ENCODE measurements at regions not wholly inside any gene's neighbourhood (a gene's known extent, or its start where the extent isn't known, plus 50 kb on each side); places are given as distances from the start of the nearest gene placed in this dataset.

DNA sequence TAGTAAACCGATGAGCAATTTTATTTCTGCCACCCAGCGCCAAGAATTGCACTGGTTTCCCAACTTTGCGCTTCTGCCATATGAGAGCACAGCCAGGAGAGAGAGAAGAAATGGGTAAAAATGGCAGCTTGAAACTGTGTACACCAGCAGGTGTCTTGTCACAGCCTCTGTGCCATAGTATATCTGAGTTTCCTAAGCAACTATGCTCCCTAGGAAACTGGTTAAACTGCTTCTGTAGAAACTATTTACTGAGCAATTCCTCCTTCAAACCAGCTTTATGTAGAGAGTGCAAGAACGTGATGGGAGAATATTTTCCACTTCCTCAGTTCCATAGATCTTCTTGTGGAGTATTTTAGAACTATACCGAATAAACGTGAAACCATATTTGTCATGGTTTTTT lies 1361.3 kb downstream of the PCDH9 start:
- DNase-seq, result no peak

DNA sequence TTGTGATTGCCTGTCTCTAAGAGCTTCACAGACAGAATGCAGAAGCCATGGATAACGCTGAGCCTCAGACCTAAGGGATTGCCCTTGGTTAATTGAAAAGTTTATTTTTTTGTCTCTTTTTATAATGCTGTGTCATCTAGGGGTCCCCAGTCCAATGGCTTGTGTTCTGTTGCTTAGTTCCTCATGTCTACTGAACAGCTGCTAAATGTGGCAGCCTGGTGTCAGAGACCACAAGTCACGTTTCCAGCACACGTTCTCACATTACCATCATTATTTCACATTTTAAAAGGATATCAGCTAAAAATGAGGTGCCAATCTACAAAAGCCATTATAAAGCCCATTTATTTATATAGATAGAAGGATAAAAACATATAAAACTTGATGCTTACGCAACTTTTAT lies 1362.0 kb downstream of the PCDH9 start:
- DNase-seq, result no peak

DNA sequence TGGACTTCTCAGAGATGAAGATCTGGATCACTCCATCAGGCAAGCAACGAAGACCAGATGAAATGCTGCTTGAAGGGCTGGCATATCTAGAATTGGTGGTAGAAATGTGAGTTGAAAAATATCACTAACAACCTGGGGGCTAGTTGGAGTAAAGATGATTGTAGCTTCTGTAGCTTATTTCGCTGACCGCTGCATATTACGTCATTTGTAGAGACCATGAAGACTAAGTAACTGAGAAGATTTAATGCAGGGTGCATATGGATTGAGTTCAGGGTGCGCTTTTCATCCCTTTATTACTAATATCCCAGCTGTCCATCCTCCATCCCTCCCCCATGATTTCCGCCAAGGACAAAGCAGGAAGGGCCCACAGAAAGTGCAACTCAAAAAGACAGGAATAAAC lies 1364.0 kb downstream of the PCDH9 start:
- DNase-seq, result no peak

DNA sequence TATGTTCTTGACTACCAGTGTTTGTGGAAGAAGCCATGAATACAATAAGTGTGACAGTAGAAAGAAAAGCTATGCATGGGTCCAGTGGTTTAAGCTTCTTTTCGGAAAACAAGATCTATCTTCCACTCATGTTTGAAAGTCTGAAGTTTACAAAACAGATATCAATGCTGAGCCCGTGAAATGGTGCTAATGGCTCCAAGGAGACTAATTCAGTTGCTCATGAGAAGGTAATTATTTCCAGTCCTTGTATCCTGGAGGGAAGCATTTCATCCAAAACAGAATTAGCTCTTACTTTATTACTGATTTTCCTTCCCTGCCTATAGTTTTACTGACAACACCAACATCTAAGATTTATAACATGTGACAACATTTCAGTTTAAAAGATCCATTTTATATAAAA lies 1364.9 kb downstream of the PCDH9 start:
- no peak for DNase-seq

DNA sequence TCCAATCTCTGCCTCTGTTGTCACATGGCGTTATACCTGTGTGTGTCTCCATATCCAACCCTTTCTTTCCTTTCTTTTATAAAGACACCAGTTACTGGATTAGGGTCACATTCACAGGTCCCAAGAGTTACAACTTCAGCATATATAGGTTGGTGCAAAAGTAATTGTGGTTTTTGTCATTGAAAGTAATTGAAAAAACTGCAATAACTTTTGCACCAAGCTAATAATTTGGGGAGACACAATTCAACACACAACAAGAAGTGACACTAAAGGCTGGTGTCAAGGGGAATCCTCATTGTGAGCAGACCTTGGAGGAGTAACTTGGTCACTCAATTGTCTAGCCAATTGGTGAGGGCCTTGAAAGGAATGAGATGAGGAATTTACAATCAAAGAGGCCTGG lies 1366.1 kb downstream of the PCDH9 start:
- no peak for DNase-seq

DNA sequence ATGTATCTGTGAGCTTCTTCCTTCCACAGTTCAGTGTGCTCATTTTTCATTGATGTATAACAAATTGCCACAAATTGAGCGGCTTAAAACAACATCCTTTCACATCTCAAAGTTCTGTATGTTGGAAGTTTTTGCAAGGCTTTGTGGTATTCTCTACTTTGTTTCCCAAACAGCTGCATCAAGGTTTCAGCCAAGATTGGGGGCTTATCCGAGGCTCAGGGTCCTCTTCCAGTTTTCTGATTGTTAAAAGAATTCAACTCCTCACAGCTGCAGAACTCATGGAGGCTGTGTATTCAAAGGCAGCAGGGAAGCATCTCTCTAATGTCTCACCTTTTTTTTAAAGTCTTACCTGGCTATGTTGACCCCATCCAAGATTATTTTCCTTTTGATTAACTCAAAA lies 1369.8 kb downstream of the PCDH9 start:
- no peak for DNase-seq

DNA sequence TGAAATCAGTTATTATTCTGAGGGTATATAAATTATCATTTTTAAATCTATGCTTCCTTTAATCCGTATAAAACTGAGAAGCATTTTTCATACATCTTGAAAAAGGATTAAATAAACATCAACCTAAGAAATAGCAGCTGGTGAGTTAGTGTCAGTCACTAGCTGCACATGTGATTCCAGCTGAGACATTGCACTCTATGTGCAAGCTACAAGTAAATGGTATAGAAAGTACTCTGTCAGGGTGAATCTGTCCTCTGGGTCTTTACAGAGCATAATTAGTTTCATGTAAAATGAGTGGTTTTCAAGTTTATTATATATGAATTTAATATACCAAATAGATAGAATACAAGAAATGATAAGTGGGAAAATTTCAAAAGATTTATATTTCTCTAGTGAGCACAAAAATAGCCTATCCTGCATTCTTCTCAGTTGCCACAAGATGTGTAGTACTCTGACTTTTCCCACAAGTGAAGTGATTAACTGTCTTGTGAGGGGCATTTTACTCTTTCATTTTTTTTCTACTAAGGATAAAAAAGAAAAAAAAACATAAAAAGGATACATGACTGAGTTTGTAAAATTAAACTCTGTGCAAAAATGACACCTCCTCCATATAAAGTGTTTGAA lies 1372.1 kb downstream of the PCDH9 start:
- no peak for DNase-seq

DNA sequence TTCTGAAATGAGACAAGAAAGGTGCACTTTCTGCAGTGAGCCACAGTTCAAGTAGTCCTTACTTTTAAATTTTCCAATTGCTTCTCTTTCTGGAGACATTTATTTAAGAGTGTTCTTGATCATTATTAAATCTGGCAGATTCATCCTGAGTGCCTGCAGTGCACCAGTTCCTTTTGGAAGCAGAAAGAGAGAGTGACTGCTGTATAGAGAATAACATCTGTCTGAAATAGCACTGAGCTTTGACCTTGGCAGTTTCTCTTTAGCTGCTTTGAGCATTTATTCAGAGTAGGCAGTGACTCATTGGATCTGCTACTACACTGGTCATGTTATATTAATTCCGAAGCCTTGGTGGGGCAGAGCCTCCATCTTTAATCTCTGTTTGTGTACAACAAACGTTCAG lies 1373.7 kb downstream of the PCDH9 start:
- no peak for DNase-seq

DNA sequence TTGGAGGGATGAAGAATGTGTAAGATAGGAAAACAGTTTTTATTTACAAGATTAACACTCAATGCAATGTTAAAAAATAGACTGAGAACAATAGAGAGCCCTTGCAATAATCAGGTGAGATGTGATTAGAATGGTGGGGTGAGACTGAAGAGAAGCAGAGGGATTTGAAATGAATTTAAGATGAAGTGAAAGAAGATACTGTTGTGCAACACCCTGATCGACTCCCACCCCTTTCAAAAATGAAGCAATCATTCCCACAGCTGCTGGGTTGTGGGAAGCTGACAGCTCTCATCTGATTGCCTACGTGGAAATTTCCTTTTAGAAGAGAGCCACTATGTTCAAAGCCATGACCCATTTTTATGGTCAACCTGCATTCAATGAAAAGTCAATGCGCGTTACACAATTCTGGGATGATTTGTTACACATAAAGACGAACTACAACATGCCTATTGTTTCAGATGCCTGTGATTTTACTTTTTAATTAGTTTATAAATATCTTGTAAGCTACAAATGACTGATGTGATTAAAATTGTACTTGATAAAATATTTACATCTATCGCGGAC lies 1374.8 kb downstream of the PCDH9 start:
- no peak for DNase-seq

DNA sequence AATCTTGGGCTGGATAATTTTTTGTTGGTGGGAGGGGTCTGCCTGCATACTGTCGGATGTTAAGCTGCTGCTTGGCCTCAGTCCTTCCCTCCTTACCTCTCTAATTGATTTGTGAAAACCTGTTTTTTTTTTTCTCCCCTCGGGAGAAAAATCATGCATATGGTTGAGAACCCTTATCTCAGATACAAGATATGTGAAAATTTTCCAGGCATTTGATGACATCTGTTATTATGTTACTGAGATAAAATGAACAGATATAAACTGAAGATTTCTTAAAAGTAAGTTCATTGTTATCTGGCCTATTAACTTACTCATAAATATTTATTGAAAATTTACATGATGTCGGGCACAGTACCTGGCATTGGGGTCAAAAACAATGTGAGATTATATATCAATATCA lies 1375.7 kb downstream of the PCDH9 start:
- DNase-seq, result no peak

DNA sequence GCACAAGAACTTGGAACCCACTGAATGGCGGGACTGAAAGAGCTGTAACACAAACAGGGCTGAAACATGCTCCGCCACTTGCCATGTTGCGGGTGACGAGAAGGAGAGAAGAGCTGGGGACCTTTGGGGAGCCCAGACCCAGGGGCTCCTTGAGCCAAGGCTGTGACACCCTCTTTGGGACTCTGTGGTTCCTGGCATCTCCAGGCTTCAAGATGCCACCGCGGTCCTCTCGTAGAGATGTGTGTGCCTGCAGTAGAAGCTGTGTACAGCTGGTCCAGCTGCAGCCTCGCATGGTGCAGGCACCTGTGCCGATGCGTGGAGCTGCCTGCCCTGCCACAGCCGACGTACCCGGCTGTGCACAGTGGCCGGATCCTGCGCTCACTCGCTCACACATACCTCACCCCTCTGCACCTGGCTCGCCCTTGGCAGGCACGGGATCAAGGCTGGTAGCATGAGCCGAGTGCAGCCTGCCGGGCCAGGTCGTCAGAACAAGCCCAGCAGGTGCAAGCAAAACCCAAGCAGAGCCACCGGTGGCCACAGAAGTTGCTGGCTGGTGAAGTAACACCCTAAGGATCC lies 1385.8 kb downstream of the PCDH9 start:
- no peak for DNase-seq

DNA sequence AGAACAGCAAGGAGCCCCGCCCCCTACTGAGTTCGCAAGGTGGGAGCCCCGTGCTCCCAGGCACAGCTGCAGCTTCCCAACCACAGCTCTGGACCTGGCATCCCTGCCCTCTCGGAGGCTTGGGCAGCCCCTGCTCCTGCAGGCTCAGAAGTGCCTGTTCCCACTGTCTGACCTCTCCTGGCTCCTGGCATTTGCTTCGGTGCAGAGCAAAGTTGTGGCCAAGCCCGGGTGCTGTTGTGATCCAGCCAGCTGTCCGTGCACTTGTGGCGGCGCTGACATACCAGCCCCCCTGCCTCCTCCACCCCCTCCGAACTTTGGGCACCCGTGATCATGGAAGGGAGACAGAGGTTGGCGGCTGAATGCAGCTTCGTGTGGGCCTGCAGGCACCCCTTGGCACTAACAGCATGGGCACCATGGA lies 1386.8 kb downstream of the PCDH9 start:
- no peak for DNase-seq

DNA sequence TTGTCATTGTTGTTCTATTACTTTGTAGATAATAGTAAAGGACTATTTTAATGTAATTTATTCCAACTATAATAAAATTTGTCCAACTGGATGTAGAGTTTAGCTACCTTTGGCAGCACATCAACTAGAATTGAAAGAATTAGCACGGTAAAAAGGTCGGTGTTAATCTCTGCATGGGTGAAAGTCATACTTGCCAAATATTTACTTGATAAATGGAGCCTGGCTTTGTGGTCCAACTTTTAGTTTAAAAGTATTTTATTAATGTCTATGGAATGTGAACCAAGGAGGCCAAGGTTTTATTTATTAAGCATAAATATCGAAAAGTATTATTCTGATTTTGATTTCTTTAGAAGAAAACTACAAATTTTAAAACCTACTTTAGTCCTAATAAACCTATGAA lies 1389.0 kb downstream of the PCDH9 start:
- no peak for DNase-seq

DNA sequence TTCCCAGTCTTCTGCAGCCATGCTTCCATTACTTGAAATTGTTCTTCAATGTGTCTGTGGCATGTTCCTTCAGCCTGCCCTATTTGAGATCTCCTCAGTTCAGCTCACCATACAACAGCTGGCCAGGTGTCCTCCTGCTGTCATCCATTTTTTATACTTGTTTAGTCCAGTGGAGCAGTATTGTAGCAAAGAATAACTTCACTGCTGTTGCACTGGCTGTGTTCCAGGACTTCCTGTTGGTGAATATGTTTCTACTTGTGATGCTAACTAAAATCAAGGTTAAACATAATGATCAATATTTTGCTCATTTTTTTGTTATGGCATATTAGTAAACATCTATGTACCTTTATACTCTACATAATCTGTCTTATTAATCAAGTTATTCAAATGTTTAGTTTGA lies 1394.1 kb downstream of the PCDH9 start:
- no peak for DNase-seq

DNA sequence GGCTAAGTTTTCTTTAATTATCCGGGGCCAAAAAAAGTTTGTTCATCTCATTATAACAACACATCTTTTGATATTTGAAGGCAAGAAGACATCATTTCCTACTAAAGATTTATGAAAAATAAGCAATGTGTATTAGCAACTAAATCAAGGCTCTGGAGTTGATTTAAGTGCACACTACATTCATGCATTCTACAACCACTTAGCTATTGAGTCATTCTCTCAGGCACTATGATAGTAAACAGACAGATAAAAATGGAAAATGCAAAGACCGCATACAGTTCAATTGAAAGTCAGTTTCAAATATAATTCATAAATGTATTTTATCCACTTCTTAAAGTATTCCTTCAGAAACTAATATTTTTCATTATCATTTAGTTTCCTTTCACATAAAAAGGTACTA lies 1395.2 kb downstream of the PCDH9 start:
- no peak for DNase-seq

DNA sequence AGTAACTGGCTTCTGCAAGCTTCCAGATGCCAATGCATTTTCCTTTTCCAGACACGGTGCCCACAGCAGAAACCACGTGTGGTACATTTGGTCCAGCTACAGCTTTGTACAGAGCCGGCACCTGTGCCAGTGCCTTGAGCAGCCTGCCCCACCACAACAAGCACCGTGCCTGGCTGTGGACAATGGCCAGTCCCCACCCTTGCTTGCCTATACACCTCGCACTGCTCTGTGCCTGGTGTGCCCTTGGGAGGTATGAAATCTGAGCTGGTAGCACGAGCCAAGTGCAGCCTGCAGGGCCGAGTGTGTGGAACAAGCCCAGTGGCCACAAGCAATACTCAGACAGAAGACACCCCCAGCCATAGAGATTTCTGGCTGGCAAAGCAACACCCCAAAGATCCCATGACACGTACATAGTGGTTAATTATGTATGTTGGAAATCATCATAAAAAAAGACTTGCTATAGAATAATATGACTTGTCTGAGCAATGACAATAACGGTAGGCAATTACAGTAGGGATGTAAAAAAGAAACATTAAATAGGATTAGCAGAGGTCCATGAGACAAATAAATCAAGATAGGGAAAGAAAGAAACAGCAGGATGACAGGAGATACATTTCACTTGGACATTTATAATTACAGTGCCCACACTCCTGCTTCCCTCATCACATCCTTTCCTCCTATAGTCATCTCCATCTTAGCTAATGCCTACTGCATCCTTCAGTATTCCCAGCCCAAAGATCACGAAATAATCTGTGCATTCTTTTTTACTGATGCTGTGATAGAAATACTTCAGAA lies 1399.5 kb downstream of the PCDH9 start:
- DNase-seq, result no peak

DNA sequence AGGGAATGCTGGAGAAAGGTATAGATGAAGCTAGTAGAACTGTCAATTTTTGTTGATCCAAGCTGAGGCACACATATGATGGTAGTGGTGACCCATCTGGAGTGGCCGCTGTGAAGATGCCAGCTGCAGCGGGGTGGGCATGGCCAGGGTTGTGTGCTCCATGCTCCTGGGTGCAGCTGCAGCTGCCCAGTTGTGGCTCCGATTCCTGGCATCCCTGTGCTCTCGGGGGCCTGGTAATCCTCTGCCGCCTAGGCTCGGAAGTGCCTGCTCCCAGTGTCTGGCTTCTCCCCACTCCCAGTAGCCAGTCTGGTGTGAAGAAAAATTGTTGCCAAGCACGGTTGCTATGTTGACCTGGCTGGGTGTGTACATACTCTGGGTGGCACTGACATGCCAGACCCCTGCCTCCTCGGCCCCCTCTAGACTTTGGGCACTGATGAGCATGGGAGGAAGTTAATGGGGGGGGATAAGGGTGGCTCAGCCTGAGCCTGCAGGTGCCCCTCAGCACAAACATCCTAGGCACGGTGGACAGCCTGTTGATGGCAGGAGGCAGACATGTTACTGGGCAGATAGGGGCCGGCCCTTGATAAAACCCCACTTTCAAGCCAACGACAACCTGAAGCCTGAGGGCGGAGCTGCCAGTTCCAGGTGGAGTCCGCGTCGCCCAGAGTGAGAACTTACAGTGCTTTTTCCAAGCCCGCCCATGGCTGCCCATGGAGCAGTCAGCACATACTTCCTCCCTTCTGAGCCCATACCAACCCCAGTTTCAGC lies 1400.7 kb downstream of the PCDH9 start:
- no peak for DNase-seq

DNA sequence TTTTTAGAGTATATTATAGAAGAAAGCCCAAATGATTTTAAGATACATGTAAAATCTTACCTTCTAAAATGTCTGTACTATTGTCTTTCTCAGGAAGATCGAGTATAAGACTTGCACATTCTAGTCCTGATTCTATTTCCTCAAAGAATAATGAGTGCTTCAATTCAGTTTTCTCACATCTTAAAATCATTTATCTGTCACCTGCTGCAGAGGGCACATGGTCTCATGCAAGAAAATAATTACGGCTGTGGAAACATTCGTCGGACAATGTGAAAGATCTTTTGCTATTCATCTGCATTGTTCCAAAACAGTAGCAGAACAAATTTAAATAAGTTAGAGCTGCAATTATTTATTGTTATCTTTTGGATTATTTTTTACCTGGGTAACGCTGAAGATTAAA lies 1403.5 kb downstream of the PCDH9 start:
- DNase-seq, result no peak

DNA sequence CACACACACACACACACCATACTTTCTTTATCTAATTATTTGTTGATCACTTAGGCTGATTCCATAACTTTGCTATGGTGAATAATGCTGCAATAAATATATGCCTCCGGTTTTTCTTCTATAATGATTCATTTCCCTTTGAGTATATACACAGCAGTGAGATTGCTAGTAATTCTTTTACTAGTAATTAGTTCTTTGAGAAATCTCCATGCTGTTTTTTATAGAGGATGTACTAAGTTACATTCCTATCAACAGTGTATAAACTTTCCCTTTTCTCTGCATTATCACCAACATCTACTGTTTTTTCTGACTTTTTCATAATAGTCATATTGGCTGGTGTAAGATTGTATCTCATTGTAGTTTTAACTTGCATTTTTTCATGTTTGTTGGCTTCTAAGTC lies 1405.1 kb downstream of the PCDH9 start:
- DNase-seq, result no peak

DNA sequence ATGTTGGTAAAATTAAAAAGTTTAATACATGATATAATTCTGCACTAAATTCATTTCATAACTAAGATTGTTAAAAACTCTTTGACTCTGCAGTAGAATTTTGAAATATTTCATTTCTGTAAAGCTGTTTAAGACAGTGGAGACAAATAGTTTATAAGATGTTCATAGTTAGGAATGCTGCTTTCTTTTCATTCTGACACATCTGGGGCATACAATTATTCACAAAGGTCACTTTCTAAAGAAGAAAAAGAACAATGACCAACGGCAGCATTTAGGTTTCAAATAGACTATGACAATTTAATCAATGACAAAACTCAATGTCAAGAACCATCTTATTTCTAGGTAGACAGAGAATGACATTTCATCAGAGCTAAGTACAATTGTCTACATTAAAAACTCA lies 1422.1 kb downstream of the PCDH9 start:
- DNase-seq, result no peak

DNA sequence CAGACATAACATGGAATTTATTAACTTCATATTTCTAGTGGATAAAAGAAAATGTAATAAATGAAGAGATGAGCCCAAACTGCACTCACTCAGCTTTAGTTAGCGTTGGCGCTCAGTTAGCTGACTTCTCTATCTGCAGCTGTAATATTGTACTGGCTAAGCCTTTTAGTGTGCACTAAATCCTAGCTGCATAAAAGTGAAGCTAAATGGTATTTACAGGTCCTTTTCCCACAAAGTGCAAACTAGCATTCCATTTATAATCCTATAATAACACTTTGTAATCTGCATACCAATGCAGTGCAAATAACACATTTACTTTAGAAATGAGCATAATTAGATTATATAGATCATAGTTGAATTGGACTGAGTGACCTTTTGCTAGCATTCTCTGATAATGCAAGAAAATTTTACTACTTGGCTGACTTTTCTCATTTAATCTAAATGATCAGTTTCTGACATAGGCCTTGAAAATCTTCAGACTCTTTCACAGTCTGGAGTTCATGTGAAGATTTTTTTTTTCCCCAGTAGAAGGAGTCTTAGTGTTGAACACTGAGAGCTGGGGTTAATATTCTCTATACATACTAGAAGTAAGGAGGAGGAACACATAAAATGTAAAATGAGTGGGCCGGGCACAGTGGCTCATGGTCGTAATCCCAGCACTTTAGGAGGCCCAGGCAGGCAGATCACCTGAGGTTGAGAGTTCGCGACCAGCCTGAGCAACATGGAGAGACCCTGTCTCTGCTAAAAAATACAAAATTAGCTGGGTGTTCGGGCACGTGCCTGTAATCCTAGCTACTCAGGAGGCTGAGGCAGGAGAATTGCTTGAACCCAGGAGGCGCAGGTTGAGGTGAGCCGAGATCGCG lies 1426.4 kb downstream of the PCDH9 start:
- DNase-seq, result no peak

DNA sequence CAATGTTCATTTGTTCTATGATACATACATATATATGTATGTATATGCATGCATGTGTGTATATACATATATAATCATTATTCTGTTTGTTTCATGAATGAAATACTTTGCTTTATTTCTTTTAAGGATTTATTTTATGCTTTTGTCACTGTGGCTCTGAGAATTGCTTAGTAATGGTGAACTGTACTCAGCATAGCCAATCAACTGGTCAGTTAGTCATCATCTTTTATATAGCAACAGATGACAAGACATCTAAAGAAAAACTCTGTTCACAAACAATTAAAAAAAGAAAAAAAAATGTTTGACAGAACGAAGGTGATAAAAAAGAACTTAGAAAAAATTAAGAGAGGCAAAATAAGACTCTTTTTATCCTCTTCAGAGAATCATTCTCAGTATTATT lies 1440.3 kb downstream of the PCDH9 start:
- DNase-seq, result no peak
